Right lobe of liver (tissue), 4 donors: ENCODE measurements at regions not wholly inside any gene's neighbourhood (a gene's known extent, or its start where the extent isn't known, plus 50 kb on each side); places are given as distances from the start of the nearest gene placed in this dataset.

Experiments
- CTCF ChIP-seq, 4 donors: fragments of 200-600 bp in 3 of 4; fragments of 450-650 bp in 1 of 4; IDR thresholded peaks; one replicate each; pipeline versions ENCODE4 v1.5.1 to v1.8.0; 2016 to 2022; ENCODE audit warnings: antibody characterized with exemption in 4 of 4, mild to moderate bottlenecking in 2 of 4
- POLR2A ChIP-seq: fragments of 450-650 bp; IDR thresholded peaks from one replicate; pipeline ENCODE4 v1.6.1; 2017; ENCODE audit warnings: antibody characterized with exemption, mild to moderate bottlenecking
- donor health status: DM: no; HTN: no; CAD: no.
- donor health status: DM: no; HTN: no; CAD: no.
- donor health status: DM: no; HTN: yes; CAD: no.

GRCh38 chr15:66833803-66834202, 131.8 kb downstream of the SMAD6 start:
- TF ChIP-seq CTCF (IDR thresholded peaks at IDR 0.05) (no peak), POLR2A (no peak)
